ENCODE measurements at regions not wholly inside any gene's neighbourhood (a gene's known extent, or its start where the extent isn't known, plus 50 kb on each side); places are given as distances from the start of the nearest gene placed in this dataset.
"Not testable (repeated sequence)": the region's sequence is repeated elsewhere in the genome, so short reads cannot be mapped to it uniquely, and the experiment has no call there.

DNA sequence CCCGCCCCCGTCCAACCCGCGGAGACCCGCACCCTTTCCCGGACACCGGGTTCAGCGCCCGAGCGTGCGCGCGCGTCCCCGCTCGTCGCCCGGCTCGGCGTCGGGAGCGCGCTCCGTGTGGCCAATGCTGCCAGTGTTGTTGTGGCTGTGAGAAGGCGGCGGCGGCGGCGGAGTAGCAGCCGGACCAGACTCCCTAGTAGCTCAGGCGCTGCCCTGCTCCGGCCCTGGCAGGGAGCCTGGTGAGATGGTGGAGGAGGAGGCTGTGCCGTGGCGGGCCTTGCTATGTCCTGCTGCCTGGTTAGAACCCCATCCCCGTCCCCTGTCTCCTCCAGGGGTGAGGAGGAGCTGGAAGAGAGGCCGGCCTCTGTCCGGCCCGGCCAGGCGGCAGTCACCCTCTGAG lies 553.2 kb downstream of the TUBA3C start:
- Histone ChIP-seq H4K20me1 (ENCODE audit: insufficient read depth, low read length) (no peaks in the 10 kb centered on the region), H3K4me2 (ENCODE audit: low read length) (no peak overlapping the region), H3K9me3 (ENCODE audit: insufficient read depth, low read length) (no peaks in the 10 kb centered on the region), H3K79me2 (ENCODE audit: low read length) (no peaks in the 10 kb centered on the region), H3K4me1 (ENCODE audit: low read length) (no peaks in the 10 kb centered on the region), H3K36me3 (replicated peaks; ENCODE audit: low read depth, low read length) (no peaks in the 10 kb centered on the region), H3K9ac (ENCODE audit: low read length) (no peak overlapping the region), H3K27ac (ENCODE audit: low read length) (no peak overlapping the region), H3K4me3 (ENCODE audit: low read length) (no peak overlapping the region), H2AFZ (ENCODE audit: low read depth, low read length) (no peak overlapping the region), H3K27me3 (ENCODE audit: low read depth, low read length) (no peaks in the 10 kb centered on the region)
- TF ChIP-seq EZH2phosphoT487 (IDR thresholded peaks at IDR 0.05; ENCODE audit: low read depth), result no peak
- TF ChIP-seq, protein P1, sequence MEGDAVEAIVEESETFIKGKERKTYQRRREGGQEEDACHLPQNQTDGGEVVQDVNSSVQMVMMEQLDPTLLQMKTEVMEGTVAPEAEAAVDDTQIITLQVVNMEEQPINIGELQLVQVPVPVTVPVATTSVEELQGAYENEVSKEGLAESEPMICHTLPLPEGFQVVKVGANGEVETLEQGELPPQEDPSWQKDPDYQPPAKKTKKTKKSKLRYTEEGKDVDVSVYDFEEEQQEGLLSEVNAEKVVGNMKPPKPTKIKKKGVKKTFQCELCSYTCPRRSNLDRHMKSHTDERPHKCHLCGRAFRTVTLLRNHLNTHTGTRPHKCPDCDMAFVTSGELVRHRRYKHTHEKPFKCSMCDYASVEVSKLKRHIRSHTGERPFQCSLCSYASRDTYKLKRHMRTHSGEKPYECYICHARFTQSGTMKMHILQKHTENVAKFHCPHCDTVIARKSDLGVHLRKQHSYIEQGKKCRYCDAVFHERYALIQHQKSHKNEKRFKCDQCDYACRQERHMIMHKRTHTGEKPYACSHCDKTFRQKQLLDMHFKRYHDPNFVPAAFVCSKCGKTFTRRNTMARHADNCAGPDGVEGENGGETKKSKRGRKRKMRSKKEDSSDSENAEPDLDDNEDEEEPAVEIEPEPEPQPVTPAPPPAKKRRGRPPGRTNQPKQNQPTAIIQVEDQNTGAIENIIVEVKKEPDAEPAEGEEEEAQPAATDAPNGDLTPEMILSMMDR (IDR thresholded peaks at IDR 0.05; ENCODE audit: low read depth, low read length), result no peak

DNA sequence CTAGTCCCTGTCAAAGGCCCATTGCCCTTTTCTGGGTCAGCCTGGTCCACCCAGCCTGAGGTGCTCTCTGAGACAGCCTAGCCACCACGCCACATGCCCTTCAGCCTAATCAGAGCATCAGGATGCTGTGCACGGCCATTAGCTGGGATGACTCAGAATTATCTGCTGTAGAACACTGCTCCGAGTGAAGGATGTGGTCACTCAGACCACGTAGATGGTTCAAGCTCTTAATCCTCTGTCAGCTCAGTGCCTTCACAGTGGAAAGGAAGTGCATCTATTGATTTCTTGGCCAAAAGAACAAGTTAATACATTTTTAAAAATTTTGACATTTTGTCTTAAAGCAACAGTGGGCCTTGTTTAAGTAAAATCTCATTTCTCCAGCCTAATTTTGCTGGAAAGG lies 557.6 kb downstream of the TUBA3C start:
- H3K4me1 ChIP-seq (ENCODE audit: low read length); H2AFZ ChIP-seq (ENCODE audit: low read depth, low read length); H3K36me3 ChIP-seq (replicated peaks; ENCODE audit: low read depth, low read length); H3K4me3 ChIP-seq (ENCODE audit: low read length); H3K79me2 ChIP-seq (ENCODE audit: low read length); H3K27me3 ChIP-seq (ENCODE audit: low read depth, low read length); H3K27ac ChIP-seq (ENCODE audit: low read length); H4K20me1 ChIP-seq (ENCODE audit: insufficient read depth, low read length); H3K9ac ChIP-seq (ENCODE audit: low read length); H3K4me2 ChIP-seq (ENCODE audit: low read length); H3K9me3 ChIP-seq (ENCODE audit: insufficient read depth, low read length): not testable (repeated sequence)

DNA sequence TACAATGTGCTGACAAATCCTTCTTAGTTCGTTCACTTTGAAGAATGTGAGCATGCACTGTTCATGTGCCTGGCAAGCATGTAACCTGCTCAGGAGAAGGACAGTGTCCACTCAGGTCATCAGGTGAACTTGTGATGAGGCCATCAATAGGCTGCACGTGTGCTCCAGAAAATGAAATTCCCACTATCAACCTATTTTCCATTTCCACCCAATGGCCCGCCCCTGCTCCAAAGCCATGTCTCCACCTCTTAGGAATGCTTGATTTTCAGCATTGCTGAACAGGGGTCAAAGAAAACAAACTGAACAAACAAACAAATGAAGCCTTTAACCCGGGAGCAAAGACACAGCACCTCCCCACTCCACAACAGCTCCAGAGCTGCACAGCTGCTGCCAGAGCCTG lies 563.2 kb downstream of the TUBA3C start:
- H3K4me2 ChIP-seq (ENCODE audit: low read length); H3K9me3 ChIP-seq (ENCODE audit: insufficient read depth, low read length); H3K79me2 ChIP-seq (ENCODE audit: low read length); H3K4me1 ChIP-seq (ENCODE audit: low read length); H2AFZ ChIP-seq (ENCODE audit: low read depth, low read length); H3K36me3 ChIP-seq (replicated peaks; ENCODE audit: low read depth, low read length); H3K27ac ChIP-seq (ENCODE audit: low read length); H3K27me3 ChIP-seq (ENCODE audit: low read depth, low read length); H4K20me1 ChIP-seq (ENCODE audit: insufficient read depth, low read length); H3K4me3 ChIP-seq (ENCODE audit: low read length); H3K9ac ChIP-seq (ENCODE audit: low read length): not testable (repeated sequence)

DNA sequence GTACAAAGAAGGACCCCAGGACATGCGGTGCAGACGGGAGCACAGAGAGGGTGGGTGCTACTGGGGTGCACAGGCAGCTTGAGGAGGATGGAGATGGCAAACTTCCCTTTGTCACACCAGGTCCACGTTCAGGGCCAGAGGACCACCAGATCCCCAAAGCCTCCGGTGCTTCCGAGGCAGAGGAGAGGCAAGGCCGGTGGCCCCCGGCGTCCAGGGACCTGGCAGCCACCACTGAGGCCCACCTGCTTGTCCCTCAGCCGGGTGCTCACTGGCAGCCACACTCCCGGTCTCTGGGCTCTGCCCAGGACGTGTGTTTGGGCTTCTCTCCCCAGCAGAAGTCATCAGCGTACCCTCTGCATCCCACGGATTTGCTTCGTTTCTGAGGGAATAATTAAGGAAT lies 571.1 kb downstream of the TUBA3C start:
- not testable (repeated sequence) for H3K36me3 ChIP-seq (replicated peaks; ENCODE audit: low read depth, low read length); H3K79me2 ChIP-seq (ENCODE audit: low read length); H3K27ac ChIP-seq (ENCODE audit: low read length); H3K9ac ChIP-seq (ENCODE audit: low read length); H3K4me2 ChIP-seq (ENCODE audit: low read length); H3K27me3 ChIP-seq (ENCODE audit: low read depth, low read length); H3K9me3 ChIP-seq (ENCODE audit: insufficient read depth, low read length); H3K4me3 ChIP-seq (ENCODE audit: low read length); H3K4me1 ChIP-seq (ENCODE audit: low read length); H4K20me1 ChIP-seq (ENCODE audit: insufficient read depth, low read length); H2AFZ ChIP-seq (ENCODE audit: low read depth, low read length)

DNA sequence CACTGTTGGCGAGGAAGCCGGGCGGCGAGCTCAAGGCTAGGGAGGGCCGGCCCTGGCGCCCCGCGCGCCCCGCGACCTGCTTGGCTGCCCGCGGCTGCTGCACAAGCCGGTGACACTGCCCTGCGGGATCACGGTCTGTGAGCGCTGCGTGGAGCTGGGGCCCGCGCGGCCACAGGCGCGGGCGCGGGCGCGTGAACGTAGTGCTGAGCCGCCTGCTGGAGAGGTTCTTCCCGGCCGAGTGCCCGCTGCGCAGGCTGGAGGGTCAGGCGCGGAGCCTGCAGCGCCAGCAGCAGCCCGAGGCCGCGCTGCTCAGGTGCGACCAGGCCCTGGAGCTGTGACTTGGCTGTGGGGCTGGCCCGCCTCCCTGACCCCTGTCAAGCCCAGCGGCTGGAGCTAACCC lies 572.3 kb downstream of the TUBA3C start:
- H3K9ac ChIP-seq (ENCODE audit: low read length), result not testable (repeated sequence)

DNA sequence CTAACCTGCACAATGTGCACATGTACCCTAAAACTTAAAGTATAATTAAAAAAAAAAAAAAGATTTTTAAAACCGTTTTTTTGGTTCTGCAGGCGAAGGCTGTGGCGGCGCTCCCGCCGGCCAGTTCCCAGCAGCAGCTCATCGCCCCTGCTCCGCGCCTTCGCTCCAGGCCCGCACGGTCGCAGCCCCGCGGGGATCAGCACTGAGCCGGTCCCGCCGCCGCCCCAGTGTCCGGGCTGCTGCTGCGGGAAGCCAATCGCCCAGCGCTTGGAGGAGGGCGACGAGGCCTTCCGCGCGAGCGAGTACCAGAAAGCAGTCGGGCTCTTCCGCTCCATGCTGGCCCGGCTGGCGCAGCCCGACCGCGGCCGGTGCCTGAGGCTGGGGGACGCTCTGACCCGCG lies 572.8 kb downstream of the TUBA3C start:
- not testable (repeated sequence) for H3K27me3 ChIP-seq (ENCODE audit: low read depth, low read length); H3K9me3 ChIP-seq (ENCODE audit: insufficient read depth, low read length); H4K20me1 ChIP-seq (ENCODE audit: insufficient read depth, low read length); H3K4me2 ChIP-seq (ENCODE audit: low read length); H3K4me3 ChIP-seq (ENCODE audit: low read length); H3K4me1 ChIP-seq (ENCODE audit: low read length); H3K36me3 ChIP-seq (replicated peaks; ENCODE audit: low read depth, low read length); H3K9ac ChIP-seq (ENCODE audit: low read length); H3K27ac ChIP-seq (ENCODE audit: low read length); H3K79me2 ChIP-seq (ENCODE audit: low read length); H2AFZ ChIP-seq (ENCODE audit: low read depth, low read length)

More for the DNA sequence above, 572.3 kb downstream of the TUBA3C start:
- H3K4me3 ChIP-seq (ENCODE audit: low read length); H4K20me1 ChIP-seq (ENCODE audit: insufficient read depth, low read length); H3K27ac ChIP-seq (ENCODE audit: low read length); H2AFZ ChIP-seq (ENCODE audit: low read depth, low read length); H3K79me2 ChIP-seq (ENCODE audit: low read length); H3K4me1 ChIP-seq (ENCODE audit: low read length); H3K4me2 ChIP-seq (ENCODE audit: low read length); H3K9me3 ChIP-seq (ENCODE audit: insufficient read depth, low read length); H3K36me3 ChIP-seq (replicated peaks; ENCODE audit: low read depth, low read length); H3K27me3 ChIP-seq (ENCODE audit: low read depth, low read length): not testable (repeated sequence)

DNA sequence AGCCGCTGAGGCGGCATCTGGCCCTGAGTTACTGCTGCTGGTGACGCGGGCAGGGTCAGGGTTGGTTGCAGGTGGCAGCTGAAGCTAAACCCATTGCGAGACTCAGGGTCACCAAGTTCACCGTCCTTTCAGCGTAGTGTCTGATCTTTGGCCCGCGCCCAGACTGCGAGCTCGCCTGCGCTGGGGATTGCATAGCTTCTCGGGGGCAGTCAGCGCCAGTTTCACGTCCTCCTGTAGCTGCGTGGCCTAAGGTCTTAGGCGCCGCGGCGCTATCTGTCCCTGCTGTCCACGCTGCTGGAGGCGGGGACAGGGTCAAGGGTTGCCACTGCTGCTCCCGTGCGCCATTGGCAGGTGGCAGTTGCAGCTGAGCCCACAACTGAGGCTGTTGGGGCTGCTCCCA lies 581.3 kb downstream of the TUBA3C start:
- H4K20me1 ChIP-seq (ENCODE audit: insufficient read depth, low read length); H3K9me3 ChIP-seq (ENCODE audit: insufficient read depth, low read length); H3K36me3 ChIP-seq (replicated peaks; ENCODE audit: low read depth, low read length); H2AFZ ChIP-seq (ENCODE audit: low read depth, low read length); H3K79me2 ChIP-seq (ENCODE audit: low read length); H3K4me2 ChIP-seq (ENCODE audit: low read length); H3K9ac ChIP-seq (ENCODE audit: low read length); H3K27ac ChIP-seq (ENCODE audit: low read length); H3K4me3 ChIP-seq (ENCODE audit: low read length); H3K4me1 ChIP-seq (ENCODE audit: low read length); H3K27me3 ChIP-seq (ENCODE audit: low read depth, low read length): not testable (repeated sequence)

DNA sequence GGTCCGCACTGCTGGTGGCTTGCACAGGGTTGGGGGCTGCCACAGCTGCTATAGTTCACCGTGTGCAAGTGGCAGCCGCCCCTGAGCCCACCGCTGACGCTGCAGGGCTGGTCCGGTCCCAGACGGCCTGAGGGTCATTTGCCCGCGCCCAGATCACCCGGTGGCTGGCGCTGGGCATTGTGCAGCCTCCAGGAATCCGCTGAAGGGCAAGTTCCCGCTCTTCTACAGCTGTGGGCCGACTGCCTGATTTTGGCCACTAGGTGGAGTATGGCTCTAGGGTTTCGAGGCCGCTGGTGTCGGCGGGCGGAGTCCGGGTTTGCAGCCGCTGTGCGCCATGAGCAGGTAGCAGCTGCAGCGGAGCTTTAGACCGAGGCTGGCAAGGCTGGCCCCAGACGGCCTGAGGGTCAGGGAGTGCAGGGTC lies 581.8 kb downstream of the TUBA3C start:
- not testable (repeated sequence) for H3K79me2 ChIP-seq (ENCODE audit: low read length); H3K9me3 ChIP-seq (ENCODE audit: insufficient read depth, low read length); H3K4me1 ChIP-seq (ENCODE audit: low read length); H4K20me1 ChIP-seq (ENCODE audit: insufficient read depth, low read length); H3K9ac ChIP-seq (ENCODE audit: low read length); H3K4me2 ChIP-seq (ENCODE audit: low read length); H2AFZ ChIP-seq (ENCODE audit: low read depth, low read length); H3K36me3 ChIP-seq (replicated peaks; ENCODE audit: low read depth, low read length); H3K27me3 ChIP-seq (ENCODE audit: low read depth, low read length); H3K27ac ChIP-seq (ENCODE audit: low read length); H3K4me3 ChIP-seq (ENCODE audit: low read length)

DNA sequence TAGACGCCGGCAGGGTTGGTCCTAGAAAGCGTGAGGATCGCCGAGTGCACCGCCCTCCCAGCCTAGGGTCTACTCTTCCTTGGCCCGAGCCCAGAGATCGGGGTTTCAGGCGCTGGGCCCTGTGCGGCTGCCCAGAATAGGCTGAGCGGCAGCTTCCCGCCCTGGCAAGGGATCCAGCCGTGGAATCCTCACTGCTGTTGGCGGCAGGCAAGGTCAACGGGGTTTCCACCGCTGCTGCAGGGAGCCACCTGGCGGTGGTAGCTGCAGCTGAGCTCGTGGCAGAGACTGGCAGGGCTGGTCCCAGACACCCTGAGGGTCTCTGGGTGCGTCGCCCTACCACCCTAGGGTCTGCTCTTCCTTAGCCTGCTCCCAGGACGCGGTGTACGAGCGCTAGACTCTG lies 583.1 kb downstream of the TUBA3C start:
- H3K9ac ChIP-seq (ENCODE audit: low read length); H4K20me1 ChIP-seq (ENCODE audit: insufficient read depth, low read length); H3K9me3 ChIP-seq (ENCODE audit: insufficient read depth, low read length); H3K27ac ChIP-seq (ENCODE audit: low read length); H3K4me2 ChIP-seq (ENCODE audit: low read length); H3K4me1 ChIP-seq (ENCODE audit: low read length); H3K27me3 ChIP-seq (ENCODE audit: low read depth, low read length); H2AFZ ChIP-seq (ENCODE audit: low read depth, low read length); H3K79me2 ChIP-seq (ENCODE audit: low read length); H3K4me3 ChIP-seq (ENCODE audit: low read length); H3K36me3 ChIP-seq (replicated peaks; ENCODE audit: low read depth, low read length): not testable (repeated sequence)
